ENCODE measurements at regions not wholly inside any gene's neighbourhood (a gene's known extent, or its start where the extent isn't known, plus 50 kb on each side); places are given as distances from the start of the nearest gene placed in this dataset.

DNA sequence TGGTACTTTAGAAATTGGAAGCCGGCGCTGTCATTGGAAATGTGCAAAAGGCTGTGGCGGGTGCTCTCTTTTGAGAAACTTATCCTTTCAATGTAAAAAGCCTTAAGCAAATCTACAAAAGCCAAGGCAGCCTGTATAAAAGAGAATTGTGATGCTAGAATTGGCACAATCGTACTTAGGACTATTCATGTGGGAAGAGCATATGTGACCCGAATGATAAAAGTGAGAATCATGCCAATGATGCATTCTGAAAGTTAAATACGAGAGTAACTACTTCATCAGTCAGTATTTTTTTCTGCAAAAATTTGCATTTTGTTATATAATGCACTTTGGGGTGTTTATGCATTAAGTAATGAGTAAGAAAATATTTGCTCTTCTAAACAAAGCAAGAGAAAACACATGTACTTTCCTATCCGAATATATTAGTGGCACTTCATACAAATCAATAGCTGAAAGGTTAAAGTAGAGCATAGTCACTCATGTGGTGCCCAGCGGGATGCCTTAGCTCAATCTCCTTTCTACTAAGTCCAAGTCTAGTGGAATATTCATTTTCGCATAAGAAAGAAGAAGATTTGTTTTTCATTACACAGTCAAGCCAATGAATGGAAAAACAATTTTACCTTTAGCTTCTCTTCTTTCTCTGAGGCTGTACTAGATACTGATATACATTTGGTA is 1256.6 kb upstream of the B3GALT2 start:
- Histone ChIP-seq H3K4me2 (ENCODE audit: low read length) (no peak overlapping the region), H3K9ac (ENCODE audit: low read length) (no peak overlapping the region), H3K9me2 (ENCODE audit: insufficient read depth) (no peaks in the 10 kb centered on the region), H4K20me1 (ENCODE audit: insufficient read depth) (no peaks in the 10 kb centered on the region), H3K4me3 (replicated peaks in 1 of 2; ENCODE audit: low read depth in 1 of 2, low read length in 2 of 2) (no peak overlapping the region), H2AFZ (ENCODE audit: low read depth, low read length, poor library complexity, severe bottlenecking) (no peak overlapping the region), H3K9me3 (ENCODE audit: control insufficient read depth in 1 of 2, insufficient read depth in 1 of 2, low read depth in 1 of 2, low read length in 2 of 2) (no peaks in the 10 kb centered on the region), H3K27me3 (ENCODE audit: insufficient read depth, low read length) (no peaks in the 10 kb centered on the region), H3K79me2 (ENCODE audit: insufficient read depth, low read length) (no peaks in the 10 kb centered on the region), H3K4me1 (ENCODE audit: control insufficient read depth in 1 of 2, insufficient read depth in 2 of 2, low read length in 2 of 2) (no peaks in the 10 kb centered on the region), H3K27ac (ENCODE audit: low read depth, low read length) (no peak overlapping the region), H3K36me3 (ENCODE audit: control insufficient read depth in 1 of 2, insufficient read depth in 2 of 2, low read length in 2 of 2) (no peaks in the 10 kb centered on the region)
- ChIA-PET CTCF (no interaction called here), RAD21 (ENCODE audit: low non-redundant PET in 1 of 2, low total read pairs in 2 of 2, uncharacterized antibody in 2 of 2, unreplicated experiment in 2 of 2) (no interaction called here), POLR2A (no interaction called here)
- intact Hi-C loops (cut with micrococcal nuclease): no loop called here
- DNase-seq (ENCODE audit: low read depth, low spot score) (no peak), ATAC-seq (no peak)
- TF ChIP-seq, protein P1, sequence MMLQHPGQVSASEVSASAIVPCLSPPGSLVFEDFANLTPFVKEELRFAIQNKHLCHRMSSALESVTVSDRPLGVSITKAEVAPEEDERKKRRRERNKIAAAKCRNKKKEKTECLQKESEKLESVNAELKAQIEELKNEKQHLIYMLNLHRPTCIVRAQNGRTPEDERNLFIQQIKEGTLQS (IDR thresholded peaks at IDR 0.05): no peak
- no peak for TF ChIP-seq TCF7L2 (IDR thresholded peaks at IDR 0.05; ENCODE audit: borderline replicate concordance, extremely low read depth, insufficient read depth, insufficient read length)
- BruUV-seq (replicated peaks): no TSS peak

DNA sequence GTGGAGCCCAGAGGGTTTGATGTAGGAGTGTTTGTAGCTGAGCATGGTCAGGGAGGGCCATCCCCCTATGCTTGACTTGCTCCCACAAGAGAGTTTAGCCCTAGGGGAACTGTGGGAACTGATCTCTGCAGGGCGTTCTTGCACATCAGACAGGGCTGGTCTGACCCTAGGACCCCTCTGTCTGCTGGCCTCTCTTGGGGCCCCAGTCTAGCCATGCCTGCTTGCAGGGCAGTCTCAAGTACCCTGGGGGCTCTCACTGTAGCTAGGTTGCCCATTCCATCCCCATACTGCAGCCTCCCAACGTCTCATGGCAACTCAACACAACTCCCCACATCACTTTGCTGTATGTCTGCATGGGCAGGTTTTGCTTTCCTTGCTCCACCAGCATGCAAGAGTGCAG is 1250.7 kb upstream of the B3GALT2 start:
- no peaks in the 10 kb centered on the region for H3K9me2 ChIP-seq (ENCODE audit: insufficient read depth)
- H3K9me3 ChIP-seq (ENCODE audit: control insufficient read depth in 1 of 2, insufficient read depth in 1 of 2, low read depth in 1 of 2, low read length in 2 of 2): no peaks in the 10 kb centered on the region
- H3K4me1 ChIP-seq (ENCODE audit: control insufficient read depth in 1 of 2, insufficient read depth in 2 of 2, low read length in 2 of 2): no peaks in the 10 kb centered on the region
- intact Hi-C loops (cut with micrococcal nuclease): no loop called here
- BruUV-seq (replicated peaks): no TSS peak
- H3K36me3 ChIP-seq (ENCODE audit: control insufficient read depth in 1 of 2, insufficient read depth in 2 of 2, low read length in 2 of 2): no peaks in the 10 kb centered on the region
- H3K9ac ChIP-seq (ENCODE audit: low read length): no peak overlapping the region
- ATAC-seq (no peak), DNase-seq (ENCODE audit: low read depth, low spot score) (no peak)
- H3K4me2 ChIP-seq (ENCODE audit: low read length): no peak overlapping the region
- H2AFZ ChIP-seq (ENCODE audit: low read depth, low read length, poor library complexity, severe bottlenecking): no peak overlapping the region
- H4K20me1 ChIP-seq (ENCODE audit: insufficient read depth): no peaks in the 10 kb centered on the region
- POLR2A ChIA-PET: no interaction called here
- H3K27ac ChIP-seq (ENCODE audit: low read depth, low read length): no peak overlapping the region
- no peaks in the 10 kb centered on the region for H3K79me2 ChIP-seq (ENCODE audit: insufficient read depth, low read length)
- H3K27me3 ChIP-seq (ENCODE audit: insufficient read depth, low read length): no peaks in the 10 kb centered on the region
- RAD21 ChIA-PET (ENCODE audit: low non-redundant PET in 1 of 2, low total read pairs in 2 of 2, uncharacterized antibody in 2 of 2, unreplicated experiment in 2 of 2): no interaction called here
- CTCF ChIA-PET: no interaction called here
- H3K4me3 ChIP-seq (replicated peaks in 1 of 2; ENCODE audit: low read depth in 1 of 2, low read length in 2 of 2): no peak overlapping the region
- TF ChIP-seq SIN3A (IDR thresholded peaks at IDR 0.05; ENCODE audit: low read depth): no peak
- TF ChIP-seq, protein P2, sequence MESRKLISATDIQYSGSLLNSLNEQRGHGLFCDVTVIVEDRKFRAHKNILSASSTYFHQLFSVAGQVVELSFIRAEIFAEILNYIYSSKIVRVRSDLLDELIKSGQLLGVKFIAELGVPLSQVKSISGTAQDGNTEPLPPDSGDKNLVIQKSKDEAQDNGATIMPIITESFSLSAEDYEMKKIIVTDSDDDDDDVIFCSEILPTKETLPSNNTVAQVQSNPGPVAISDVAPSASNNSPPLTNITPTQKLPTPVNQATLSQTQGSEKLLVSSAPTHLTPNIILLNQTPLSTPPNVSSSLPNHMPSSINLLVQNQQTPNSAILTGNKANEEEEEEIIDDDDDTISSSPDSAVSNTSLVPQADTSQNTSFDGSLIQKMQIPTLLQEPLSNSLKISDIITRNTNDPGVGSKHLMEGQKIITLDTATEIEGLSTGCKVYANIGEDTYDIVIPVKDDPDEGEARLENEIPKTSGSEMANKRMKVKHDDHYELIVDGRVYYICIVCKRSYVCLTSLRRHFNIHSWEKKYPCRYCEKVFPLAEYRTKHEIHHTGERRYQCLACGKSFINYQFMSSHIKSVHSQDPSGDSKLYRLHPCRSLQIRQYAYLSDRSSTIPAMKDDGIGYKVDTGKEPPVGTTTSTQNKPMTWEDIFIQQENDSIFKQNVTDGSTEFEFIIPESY (IDR thresholded peaks at IDR 0.05; ENCODE audit: extremely low read depth, insufficient replicate concordance, low read length): no peak
- TF ChIP-seq YY1 (IDR thresholded peaks at IDR 0.05; ENCODE audit: extremely low read depth, insufficient replicate concordance, low read depth, low read length): no peak
- no peak for TF ChIP-seq EZH2phosphoT487 (IDR thresholded peaks at IDR 0.05; ENCODE audit: borderline replicate concordance)
- no peak for TF ChIP-seq SRF (IDR thresholded peaks at IDR 0.05; ENCODE audit: low read depth)
- TF ChIP-seq, protein P1 (IDR thresholded peaks at IDR 0.05): no peak
- TF ChIP-seq TCF7L2 (IDR thresholded peaks at IDR 0.05; ENCODE audit: borderline replicate concordance, extremely low read depth, insufficient read depth, insufficient read length): no peak
- TF ChIP-seq, protein P3, sequence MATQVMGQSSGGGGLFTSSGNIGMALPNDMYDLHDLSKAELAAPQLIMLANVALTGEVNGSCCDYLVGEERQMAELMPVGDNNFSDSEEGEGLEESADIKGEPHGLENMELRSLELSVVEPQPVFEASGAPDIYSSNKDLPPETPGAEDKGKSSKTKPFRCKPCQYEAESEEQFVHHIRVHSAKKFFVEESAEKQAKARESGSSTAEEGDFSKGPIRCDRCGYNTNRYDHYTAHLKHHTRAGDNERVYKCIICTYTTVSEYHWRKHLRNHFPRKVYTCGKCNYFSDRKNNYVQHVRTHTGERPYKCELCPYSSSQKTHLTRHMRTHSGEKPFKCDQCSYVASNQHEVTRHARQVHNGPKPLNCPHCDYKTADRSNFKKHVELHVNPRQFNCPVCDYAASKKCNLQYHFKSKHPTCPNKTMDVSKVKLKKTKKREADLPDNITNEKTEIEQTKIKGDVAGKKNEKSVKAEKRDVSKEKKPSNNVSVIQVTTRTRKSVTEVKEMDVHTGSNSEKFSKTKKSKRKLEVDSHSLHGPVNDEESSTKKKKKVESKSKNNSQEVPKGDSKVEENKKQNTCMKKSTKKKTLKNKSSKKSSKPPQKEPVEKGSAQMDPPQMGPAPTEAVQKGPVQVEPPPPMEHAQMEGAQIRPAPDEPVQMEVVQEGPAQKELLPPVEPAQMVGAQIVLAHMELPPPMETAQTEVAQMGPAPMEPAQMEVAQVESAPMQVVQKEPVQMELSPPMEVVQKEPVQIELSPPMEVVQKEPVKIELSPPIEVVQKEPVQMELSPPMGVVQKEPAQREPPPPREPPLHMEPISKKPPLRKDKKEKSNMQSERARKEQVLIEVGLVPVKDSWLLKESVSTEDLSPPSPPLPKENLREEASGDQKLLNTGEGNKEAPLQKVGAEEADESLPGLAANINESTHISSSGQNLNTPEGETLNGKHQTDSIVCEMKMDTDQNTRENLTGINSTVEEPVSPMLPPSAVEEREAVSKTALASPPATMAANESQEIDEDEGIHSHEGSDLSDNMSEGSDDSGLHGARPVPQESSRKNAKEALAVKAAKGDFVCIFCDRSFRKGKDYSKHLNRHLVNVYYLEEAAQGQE (IDR thresholded peaks at IDR 0.05; ENCODE audit: low read depth): no peak
- TF ChIP-seq EGR1 (IDR thresholded peaks at IDR 0.05; ENCODE audit: low read depth): no peak
- TF ChIP-seq ZFX (IDR thresholded peaks at IDR 0.05): no peak
- no peak for TF ChIP-seq CEBPB (IDR thresholded peaks at IDR 0.05; ENCODE audit: low read depth)
- TF ChIP-seq EZH2 (IDR thresholded peaks at IDR 0.05): no peak
- TF ChIP-seq JUND (IDR thresholded peaks at IDR 0.05): no peak

All from HCT116 (cell line).